GM23338 (cell line): ENCODE measurements at regions not wholly inside any gene's neighbourhood (a gene's known extent, or its start where the extent isn't known, plus 50 kb on each side); places are given as distances from the start of the nearest gene placed in this dataset.

ENCODE experiments used
- ATAC-seq: fragments of 200-7000 bp; cut with Tn5 transposase; 3 replicates; pipeline ENCODE4 v1.9.1; 2020
- DNase-seq: peaks from one replicate; pipeline ENCODE4 v3.0.0-alpha.2; 2015; ENCODE audit warnings: low spot score
- H2AFZ ChIP-seq: fragments of 200-600 bp; sonication (generic); 2 replicates; pipeline ENCODE4 v1.8.0; 2016; ENCODE audit warnings: antibody characterized with exemption, mild to moderate bottlenecking, moderate library complexity
- H3F3A ChIP-seq: fragments of 200-600 bp; sonication (generic); replicated peaks from 2 replicates; pipeline ENCODE4 v1.8.0; 2017; ENCODE audit warnings: antibody characterized with exemption, mixed run types, low read depth
- H3K27ac ChIP-seq: fragments of 200-600 bp; sonication (generic); 2 replicates; pipeline ENCODE4 v1.6.1; 2016; ENCODE audit warnings: low read depth
- H3K27me3 ChIP-seq: fragments of 200-600 bp; sonication (generic); 2 replicates; pipeline ENCODE4 v1.8.0; 2016; ENCODE audit warnings: mild to moderate bottlenecking, mixed run types, moderate library complexity; ENCODE audit not compliant: insufficient read depth
- H3K36me3 ChIP-seq: fragments of 200-600 bp; sonication (generic); 2 replicates; pipeline ENCODE4 v1.8.0; 2016; ENCODE audit warnings: mild to moderate bottlenecking; ENCODE audit not compliant: insufficient read depth
- H3K4me1 ChIP-seq: fragments of 200-600 bp; sonication (generic); 2 replicates; pipeline ENCODE4 v1.8.0; 2016; ENCODE audit warnings: mild to moderate bottlenecking, moderate library complexity; ENCODE audit not compliant: insufficient read depth
- H3K4me2 ChIP-seq: fragments of 200-600 bp; sonication (generic); 2 replicates; pipeline ENCODE4 v1.7.1; 2017; ENCODE audit warnings: mixed run types
- H3K4me3 ChIP-seq: fragments of 200-600 bp; sonication (generic); 2 replicates; pipeline ENCODE4 v1.6.1; 2016; ENCODE audit warnings: mixed run types
- H3K79me2 ChIP-seq: fragments of 200-600 bp; sonication (generic); replicated peaks from 2 replicates; pipeline ENCODE4 v1.8.0; 2017; ENCODE audit warnings: mild to moderate bottlenecking; ENCODE audit not compliant: insufficient read depth
- H3K9me2 ChIP-seq: fragments of 200-600 bp; sonication (generic); 2 replicates; pipeline ENCODE4 v1.8.0; 2017; ENCODE audit not compliant: insufficient read depth
- H4K20me1 ChIP-seq: fragments of 200-600 bp; sonication (generic); replicated peaks from 2 replicates; pipeline ENCODE4 v1.8.0; 2017; ENCODE audit warnings: mild to moderate bottlenecking; ENCODE audit not compliant: insufficient read depth
- H3K27ac Mint-ChIP-seq: 2 replicates; pipeline ENCODE4 v1.8.0; 2020; ENCODE audit warnings: inconsistent platforms, mild to moderate bottlenecking, moderate library complexity, mixed read lengths
- H3K27me3 Mint-ChIP-seq: 3 replicates; pipeline ENCODE4 v1.8.0; 2022; ENCODE audit warnings: low read depth, mild to moderate bottlenecking, moderate library complexity, mixed read lengths, inconsistent platforms; ENCODE audit not compliant: insufficient read depth, poor library complexity
- H3K36me3 Mint-ChIP-seq: 3 replicates; pipeline ENCODE4 v1.8.0; 2021; ENCODE audit warnings: low read depth, mild to moderate bottlenecking, inconsistent platforms, moderate library complexity, mixed read lengths
- H3K4me1 Mint-ChIP-seq: 3 replicates; pipeline ENCODE4 v1.8.0; 2020; ENCODE audit warnings: mild to moderate bottlenecking, inconsistent platforms, mixed read lengths
- H3K4me3 Mint-ChIP-seq: 3 replicates; pipeline ENCODE4 v1.8.0; 2021; ENCODE audit warnings: moderate library complexity, mild to moderate bottlenecking, inconsistent platforms, mixed read lengths
- H3K9me3 Mint-ChIP-seq: 3 replicates; pipeline ENCODE4 v1.8.0; 2020; ENCODE audit warnings: moderate library complexity, mild to moderate bottlenecking, inconsistent platforms, mixed read lengths
- CREB1 ChIP-seq: fragments of 250-450 bp; sonication (Bioruptor Pico); IDR thresholded peaks from 2 replicates; pipeline ENCODE4 v1.5.0; 2020; ENCODE audit warnings: low read depth, mild to moderate bottlenecking, moderate library complexity
- ETS1 ChIP-seq: IDR thresholded peaks from 2 replicates; pipeline ENCODE4 v1.6.1; 2016; ENCODE audit warnings: antibody characterized with exemption
- EZH2phosphoT487 ChIP-seq: fragments of 200-600 bp; sonication (generic); IDR thresholded peaks from one replicate; pipeline ENCODE4 v1.8.1; 2018; ENCODE audit warnings: antibody characterized with exemption; ENCODE audit not compliant: unreplicated experiment
- NANOG ChIP-seq: IDR thresholded peaks from 2 replicates; pipeline ENCODE4 v1.6.1; 2016; ENCODE audit warnings: antibody characterized with exemption, borderline replicate concordance
- REST ChIP-seq: IDR thresholded peaks from one replicate; pipeline ENCODE4 v1.6.1; 2018; ENCODE audit warnings: antibody characterized with exemption; ENCODE audit not compliant: unreplicated experiment
- TF ChIP-seq, protein P1 (sequence below), 2 experiments: fragments of 200-600 bp in 1 of 2; sonication (generic) in 1 of 2; conservative IDR thresholded peaks; 2 replicates each; pipeline versions ENCODE4 v1.5.1 to v1.6.1; 2016 to 2017; ENCODE audit warnings: antibody characterized with exemption in 2 of 2, low read depth in 2 of 2, mild to moderate bottlenecking in 2 of 2, moderate library complexity in 1 of 2
- TF ChIP-seq, protein P2 (sequence below): fragments of 250-450 bp; sonication (Bioruptor Pico); IDR thresholded peaks from 2 replicates; pipeline ENCODE4 v1.5.0; 2020; ENCODE audit warnings: mild to moderate bottlenecking, moderate library complexity

DNA sequence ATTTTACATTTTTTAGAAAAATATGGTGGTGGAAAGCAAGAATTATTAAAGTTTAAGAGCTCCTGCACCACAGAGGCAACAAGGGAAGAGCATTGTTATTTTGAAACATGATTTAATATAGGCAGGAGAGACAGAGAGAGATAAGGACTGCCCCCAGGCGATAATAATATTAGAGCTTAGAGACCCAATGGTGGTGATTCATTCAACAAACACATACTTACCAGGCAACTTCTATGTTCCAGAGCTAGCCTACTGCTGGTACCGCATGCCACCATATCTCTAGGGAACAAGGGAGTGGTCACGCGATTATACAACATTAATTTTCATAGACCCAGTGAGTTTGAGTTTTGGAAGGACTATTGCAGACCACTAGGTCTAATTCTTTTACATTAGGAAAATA is 327.8 kb upstream of the SOX11 start (continued):
- no peak for TF ChIP-seq REST
- TF ChIP-seq EZH2phosphoT487 = no peak
- no peak for TF ChIP-seq ETS1

DNA sequence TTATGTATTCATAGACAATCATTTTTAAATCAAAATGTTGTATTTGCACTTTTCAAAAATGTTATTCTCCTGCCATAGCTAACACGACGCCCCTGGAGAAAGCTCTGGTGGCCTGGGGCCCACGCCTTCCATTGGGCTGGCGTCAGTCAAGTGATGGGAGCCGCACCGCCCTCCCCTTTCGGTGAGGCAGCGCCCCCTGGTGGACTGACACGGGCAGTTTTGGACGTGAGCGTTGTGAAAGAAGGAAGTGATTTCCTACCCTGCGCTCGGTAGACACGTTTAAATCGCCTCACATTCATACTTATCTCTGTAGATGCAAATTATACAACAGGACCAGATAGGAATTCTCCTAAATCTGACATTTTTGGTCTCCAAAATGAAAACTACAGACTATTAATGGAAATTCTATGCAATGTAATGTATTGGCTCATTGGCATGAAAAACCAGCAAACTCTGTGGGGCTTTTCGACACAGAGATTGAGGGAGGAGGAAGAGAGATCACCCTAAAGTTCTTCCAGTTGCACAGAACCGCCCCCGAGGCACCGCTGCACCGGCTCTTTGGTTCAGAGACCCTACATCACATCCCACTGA is 326.2 kb upstream of the SOX11 start:
- no peak overlapping the region for H3K4me3 Mint-ChIP-seq
- no peak overlapping the region for H3K27ac Mint-ChIP-seq

More for the DNA sequence above, 326.2 kb upstream of the SOX11 start:
- Mint-ChIP-seq H3K4me1 (peaks cover 5% of the 10 kb centered on the region; the same call in 2 of the 3 replicates), H3K36me3 (no peaks in the 10 kb centered on the region; the same call in 2 of the 3 replicates), H3K27me3 (peaks cover 5% of the 10 kb centered on the region), H3K9me3 (peaks cover 69% of the 10 kb centered on the region)
- H2AFZ ChIP-seq = no peak overlapping the region; the same call in 1 of the 2 replicates
- H3K27me3 ChIP-seq = no peaks in the 10 kb centered on the region
- ATAC-seq (peak; percentile 94), DNase-seq (peak; percentile 82)
- no peaks in the 10 kb centered on the region for H3K79me2 ChIP-seq
- TF ChIP-seq, protein P1, sequence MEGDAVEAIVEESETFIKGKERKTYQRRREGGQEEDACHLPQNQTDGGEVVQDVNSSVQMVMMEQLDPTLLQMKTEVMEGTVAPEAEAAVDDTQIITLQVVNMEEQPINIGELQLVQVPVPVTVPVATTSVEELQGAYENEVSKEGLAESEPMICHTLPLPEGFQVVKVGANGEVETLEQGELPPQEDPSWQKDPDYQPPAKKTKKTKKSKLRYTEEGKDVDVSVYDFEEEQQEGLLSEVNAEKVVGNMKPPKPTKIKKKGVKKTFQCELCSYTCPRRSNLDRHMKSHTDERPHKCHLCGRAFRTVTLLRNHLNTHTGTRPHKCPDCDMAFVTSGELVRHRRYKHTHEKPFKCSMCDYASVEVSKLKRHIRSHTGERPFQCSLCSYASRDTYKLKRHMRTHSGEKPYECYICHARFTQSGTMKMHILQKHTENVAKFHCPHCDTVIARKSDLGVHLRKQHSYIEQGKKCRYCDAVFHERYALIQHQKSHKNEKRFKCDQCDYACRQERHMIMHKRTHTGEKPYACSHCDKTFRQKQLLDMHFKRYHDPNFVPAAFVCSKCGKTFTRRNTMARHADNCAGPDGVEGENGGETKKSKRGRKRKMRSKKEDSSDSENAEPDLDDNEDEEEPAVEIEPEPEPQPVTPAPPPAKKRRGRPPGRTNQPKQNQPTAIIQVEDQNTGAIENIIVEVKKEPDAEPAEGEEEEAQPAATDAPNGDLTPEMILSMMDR (conservative IDR thresholded peaks at IDR 0.05; ENCODE audit: low read depth in 2 of 2) = peak; percentile 79 to 91
- no peak for TF ChIP-seq EZH2phosphoT487
- TF ChIP-seq CREB1 (CRISPR knock-in tag) = no peak
- TF ChIP-seq, protein P2, sequence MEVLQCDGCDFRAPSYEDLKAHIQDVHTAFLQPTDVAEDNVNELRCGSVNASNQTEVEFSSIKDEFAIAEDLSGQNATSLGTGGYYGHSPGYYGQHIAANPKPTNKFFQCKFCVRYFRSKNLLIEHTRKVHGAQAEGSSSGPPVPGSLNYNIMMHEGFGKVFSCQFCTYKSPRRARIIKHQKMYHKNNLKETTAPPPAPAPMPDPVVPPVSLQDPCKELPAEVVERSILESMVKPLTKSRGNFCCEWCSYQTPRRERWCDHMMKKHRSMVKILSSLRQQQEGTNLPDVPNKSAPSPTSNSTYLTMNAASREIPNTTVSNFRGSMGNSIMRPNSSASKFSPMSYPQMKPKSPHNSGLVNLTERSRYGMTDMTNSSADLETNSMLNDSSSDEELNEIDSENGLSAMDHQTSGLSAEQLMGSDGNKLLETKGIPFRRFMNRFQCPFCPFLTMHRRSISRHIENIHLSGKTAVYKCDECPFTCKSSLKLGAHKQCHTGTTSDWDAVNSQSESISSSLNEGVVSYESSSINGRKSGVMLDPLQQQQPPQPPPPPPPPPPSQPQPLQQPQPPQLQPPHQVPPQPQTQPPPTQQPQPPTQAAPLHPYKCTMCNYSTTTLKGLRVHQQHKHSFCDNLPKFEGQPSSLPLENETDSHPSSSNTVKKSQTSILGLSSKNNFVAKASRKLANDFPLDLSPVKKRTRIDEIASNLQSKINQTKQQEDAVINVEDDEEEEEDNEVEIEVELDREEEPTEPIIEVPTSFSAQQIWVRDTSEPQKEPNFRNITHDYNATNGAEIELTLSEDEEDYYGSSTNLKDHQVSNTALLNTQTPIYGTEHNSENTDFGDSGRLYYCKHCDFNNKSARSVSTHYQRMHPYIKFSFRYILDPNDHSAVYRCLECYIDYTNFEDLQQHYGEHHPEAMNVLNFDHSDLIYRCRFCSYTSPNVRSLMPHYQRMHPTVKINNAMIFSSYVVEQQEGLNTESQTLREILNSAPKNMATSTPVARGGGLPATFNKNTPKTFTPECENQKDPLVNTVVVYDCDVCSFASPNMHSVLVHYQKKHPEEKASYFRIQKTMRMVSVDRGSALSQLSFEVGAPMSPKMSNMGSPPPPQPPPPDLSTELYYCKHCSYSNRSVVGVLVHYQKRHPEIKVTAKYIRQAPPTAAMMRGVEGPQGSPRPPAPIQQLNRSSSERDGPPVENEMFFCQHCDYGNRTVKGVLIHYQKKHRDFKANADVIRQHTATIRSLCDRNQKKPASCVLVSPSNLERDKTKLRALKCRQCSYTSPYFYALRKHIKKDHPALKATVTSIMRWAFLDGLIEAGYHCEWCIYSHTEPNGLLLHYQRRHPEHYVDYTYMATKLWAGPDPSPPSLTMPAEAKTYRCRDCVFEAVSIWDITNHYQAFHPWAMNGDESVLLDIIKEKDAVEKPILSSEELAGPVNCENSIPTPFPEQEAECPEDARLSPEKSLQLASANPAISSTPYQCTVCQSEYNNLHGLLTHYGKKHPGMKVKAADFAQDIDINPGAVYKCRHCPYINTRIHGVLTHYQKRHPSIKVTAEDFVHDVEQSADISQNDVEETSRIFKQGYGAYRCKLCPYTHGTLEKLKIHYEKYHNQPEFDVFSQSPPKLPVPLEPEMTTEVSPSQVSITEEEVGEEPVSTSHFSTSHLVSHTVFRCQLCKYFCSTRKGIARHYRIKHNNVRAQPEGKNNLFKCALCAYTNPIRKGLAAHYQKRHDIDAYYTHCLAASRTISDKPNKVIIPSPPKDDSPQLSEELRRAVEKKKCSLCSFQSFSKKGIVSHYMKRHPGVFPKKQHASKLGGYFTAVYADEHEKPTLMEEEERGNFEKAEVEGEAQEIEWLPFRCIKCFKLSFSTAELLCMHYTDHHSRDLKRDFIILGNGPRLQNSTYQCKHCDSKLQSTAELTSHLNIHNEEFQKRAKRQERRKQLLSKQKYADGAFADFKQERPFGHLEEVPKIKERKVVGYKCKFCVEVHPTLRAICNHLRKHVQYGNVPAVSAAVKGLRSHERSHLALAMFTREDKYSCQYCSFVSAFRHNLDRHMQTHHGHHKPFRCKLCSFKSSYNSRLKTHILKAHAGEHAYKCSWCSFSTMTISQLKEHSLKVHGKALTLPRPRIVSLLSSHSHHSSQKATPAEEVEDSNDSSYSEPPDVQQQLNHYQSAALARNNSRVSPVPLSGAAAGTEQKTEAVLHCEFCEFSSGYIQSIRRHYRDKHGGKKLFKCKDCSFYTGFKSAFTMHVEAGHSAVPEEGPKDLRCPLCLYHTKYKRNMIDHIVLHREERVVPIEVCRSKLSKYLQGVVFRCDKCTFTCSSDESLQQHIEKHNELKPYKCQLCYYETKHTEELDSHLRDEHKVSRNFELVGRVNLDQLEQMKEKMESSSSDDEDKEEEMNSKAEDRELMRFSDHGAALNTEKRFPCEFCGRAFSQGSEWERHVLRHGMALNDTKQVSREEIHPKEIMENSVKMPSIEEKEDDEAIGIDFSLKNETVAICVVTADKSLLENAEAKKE = no peak
- no peak for TF ChIP-seq NANOG
- no peak for TF ChIP-seq REST
- H3K36me3 ChIP-seq = no peaks in the 10 kb centered on the region; the same call in 1 of the 2 replicates
- 0 out of 2 replicates have a peak, but pooled peaks cover 3% of the 10 kb centered on the region for H3K4me1 ChIP-seq
- no peaks in the 10 kb centered on the region for H4K20me1 ChIP-seq
- no peak overlapping the region for H3K4me2 ChIP-seq
- no peak overlapping the region for H3K27ac ChIP-seq
- no peak overlapping the region for H3K4me3 ChIP-seq
- no peaks in the 10 kb centered on the region for H3F3A ChIP-seq
- no peaks in the 10 kb centered on the region for H3K9me2 ChIP-seq
